H1 (cell line): ENCODE measurements at regions not wholly inside any gene's neighbourhood (a gene's known extent, or its start where the extent isn't known, plus 50 kb on each side); places are given as distances from the start of the nearest gene placed in this dataset.
"Not testable (repeated sequence)": the region's sequence is repeated elsewhere in the genome, so short reads cannot be mapped to it uniquely, and the experiment has no call there.

Experiments used
- CTCF ChIA-PET: fragments of 300-600 bp; sonication (Branson Sonifier 250); formaldehyde crosslinking; loops from one replicate; lab custom pipeline; 2021; ENCODE audit not compliant: partially characterized antibody; lab: Charles Lee
- POLR2A ChIA-PET: fragments of 300-600 bp; sonication (Branson Sonifier 250); formaldehyde crosslinking; loops from one replicate; lab custom pipeline; 2021; ENCODE audit warnings: inconsistent platforms; ENCODE audit not compliant: partially characterized antibody; lab: Charles Lee
- DNase-seq, 2 experiments: peaks; one replicate each; pipeline versions ENCODE4 v3.0.0 to v3.0.0-alpha.2; 2010 to 2022; ENCODE audit warnings: low spot score in 2 of 2, low read depth in 1 of 2, mixed read lengths in 1 of 2
- FAIRE-seq: peaks from 2 replicates; lab custom pipeline; 2011; peaks lifted over from hg19 to GRCh38; lab: Jason Lieb, UNC
- H2AFZ ChIP-seq: 2 replicates; pipeline ENCODE4 v1.8.1; 2012; ENCODE audit warnings: low read length, inconsistent platforms
- H2AK5ac ChIP-seq: 2 replicates; pipeline ENCODE4 v1.6.1; 2013; ENCODE audit warnings: low read depth, low read length
- H2BK120ac ChIP-seq: replicated peaks from 2 replicates; pipeline ENCODE3; 2013; ENCODE audit warnings: low read depth, low read length, inconsistent platforms
- H2BK12ac ChIP-seq: 2 replicates; pipeline ENCODE4 v1.6.1; 2013; ENCODE audit warnings: low read depth, low read length
- H2BK15ac ChIP-seq: 2 replicates; pipeline ENCODE4 v1.6.1; 2013; ENCODE audit warnings: low read length
- H2BK20ac ChIP-seq: 2 replicates; pipeline ENCODE4 v1.6.1; 2013; ENCODE audit warnings: low read length
- H2BK5ac ChIP-seq: 2 replicates; pipeline ENCODE4 v1.6.1; 2013; ENCODE audit warnings: low read depth, low read length
- H3K14ac ChIP-seq: 2 replicates; pipeline ENCODE4 v1.6.1; 2013; ENCODE audit warnings: inconsistent platforms; ENCODE audit not compliant: insufficient read length
- H3K18ac ChIP-seq: 2 replicates; pipeline ENCODE4 v1.6.1; 2013; ENCODE audit warnings: low read length; ENCODE audit errors: extremely low read depth
- H3K23ac ChIP-seq: 2 replicates; pipeline ENCODE4 v1.6.1; 2013; ENCODE audit warnings: inconsistent platforms; ENCODE audit not compliant: insufficient read length
- H3K23me2 ChIP-seq: 2 replicates; pipeline ENCODE4 v1.6.1; 2013; ENCODE audit warnings: low read depth, low read length
- H3K27ac ChIP-seq: 2 replicates; pipeline ENCODE4 v1.6.1; 2011; ENCODE audit warnings: low read depth, low read length, inconsistent platforms
- H3K27me3 ChIP-seq, 4 experiments: replicated peaks in 1 of 4; 1 replicate in 1 of 4; 2 replicates in 3 of 4; pipeline versions ENCODE4 v1.6.1 to v1.8.1; 2011 to 2013; ENCODE audit warnings: low read length in 3 of 4, mild to moderate bottlenecking in 3 of 4, inconsistent platforms in 2 of 4, mixed read lengths in 2 of 4, moderate library complexity in 1 of 4; ENCODE audit not compliant: control insufficient read depth in 3 of 4, insufficient read depth in 3 of 4; ENCODE audit errors: extremely low read depth in 1 of 4
- H3K36me3 ChIP-seq, 4 experiments: 2 replicates each; pipeline versions ENCODE4 v1.6.1 to v1.8.1; 2011 to 2013; ENCODE audit warnings: mild to moderate bottlenecking in 4 of 4, low read length in 3 of 4, moderate library complexity in 2 of 4, control low read depth in 1 of 4, inconsistent platforms in 1 of 4; ENCODE audit not compliant: insufficient read depth in 4 of 4, control insufficient read depth in 2 of 4
- H3K4ac ChIP-seq: replicated peaks from 2 replicates; pipeline ENCODE3; 2013; ENCODE audit warnings: low read length, low read depth, mixed read lengths, inconsistent platforms; ENCODE audit not compliant: insufficient read length
- H3K4me1 ChIP-seq, 4 experiments: replicated peaks in 1 of 4; 1 replicate in 1 of 4; 2 replicates in 3 of 4; pipeline versions ENCODE4 v1.6.1 to v1.8.1; 2011 to 2013; ENCODE audit warnings: low read length in 3 of 4, inconsistent platforms in 2 of 4, mixed read lengths in 1 of 4; ENCODE audit not compliant: insufficient read depth in 4 of 4, control insufficient read depth in 3 of 4
- H3K4me2 ChIP-seq, 2 experiments: 2 replicates each; pipeline versions ENCODE4 v1.6.1 to v1.8.1; 2011 to 2013; ENCODE audit warnings: low read depth in 2 of 2, low read length in 2 of 2, control low read depth in 1 of 2, inconsistent platforms in 1 of 2, mild to moderate bottlenecking in 1 of 2; ENCODE audit not compliant: insufficient read depth in 1 of 2
- H3K4me3 ChIP-seq, 4 experiments: fragments of 200-600, 300-600 bp in 1 of 4; sonication (generic), shearing (Covaris generic), sonication (Bioruptor Twin) in 1 of 4; 2 replicates each; pipeline versions ENCODE4 v1.5.1 to v1.8.1; 2011 to 2016; ENCODE audit warnings: low read length in 4 of 4, low read depth in 3 of 4, control low read depth in 2 of 4, inconsistent platforms in 2 of 4, mild to moderate bottlenecking in 2 of 4, mixed read lengths in 1 of 4, moderate library complexity in 1 of 4; ENCODE audit not compliant: insufficient read depth in 2 of 4; ENCODE audit errors: extremely low read depth in 1 of 4
- H3K56ac ChIP-seq: replicated peaks from 2 replicates; pipeline ENCODE3; 2013; ENCODE audit warnings: low read depth, mild to moderate bottlenecking, mixed read lengths, low read length, inconsistent platforms; ENCODE audit not compliant: insufficient read length
- H3K79me1 ChIP-seq: 2 replicates; pipeline ENCODE4 v1.6.1; 2013; ENCODE audit warnings: low read depth, low read length, control low read depth
- H3K79me2 ChIP-seq, 2 experiments: 2 replicates each; pipeline versions ENCODE4 v1.6.1 to v1.8.1; 2012 to 2013; ENCODE audit warnings: low read length in 2 of 2, mild to moderate bottlenecking in 2 of 2, inconsistent platforms in 1 of 2; ENCODE audit not compliant: insufficient read depth in 2 of 2, control insufficient read depth in 1 of 2
- H3K9ac ChIP-seq, 4 experiments: replicated peaks in 1 of 4; 1 replicate in 1 of 4; 2 replicates in 3 of 4; pipeline versions ENCODE4 v1.6.1 to v1.8.1; 2011 to 2013; ENCODE audit warnings: low read depth in 3 of 4, low read length in 3 of 4, control low read depth in 2 of 4, mild to moderate bottlenecking in 2 of 4, moderate library complexity in 2 of 4, inconsistent platforms in 1 of 4; ENCODE audit errors: extremely low read depth in 1 of 4
- H3K9me3 ChIP-seq, 2 experiments: 2 replicates each; pipeline versions ENCODE4 v1.6.1 to v1.8.1; 2012 to 2013; ENCODE audit warnings: mild to moderate bottlenecking in 2 of 2, moderate library complexity in 2 of 2, control low read depth in 1 of 2, inconsistent platforms in 1 of 2, low read depth in 1 of 2, low read length in 1 of 2, mixed read lengths in 1 of 2; ENCODE audit not compliant: insufficient read depth in 2 of 2
- H4K20me1 ChIP-seq, 2 experiments: replicated peaks in 1 of 2; 2 replicates each; pipeline versions ENCODE3 to v1.8.1; 2011 to 2013; ENCODE audit warnings: inconsistent platforms in 2 of 2, low read length in 2 of 2, mild to moderate bottlenecking in 1 of 2; ENCODE audit not compliant: insufficient read depth in 2 of 2, control insufficient read depth in 1 of 2
- H4K5ac ChIP-seq: 2 replicates; pipeline ENCODE4 v1.6.1; 2013; ENCODE audit warnings: low read length, low read depth, mixed read lengths, inconsistent platforms; ENCODE audit not compliant: insufficient read length
- H4K8ac ChIP-seq: 2 replicates; pipeline ENCODE4 v1.8.0; 2013; ENCODE audit warnings: mild to moderate bottlenecking, moderate library complexity, low read length, inconsistent platforms; ENCODE audit not compliant: insufficient read depth; ENCODE audit errors: extremely low read depth
- H4K91ac ChIP-seq: replicated peaks from 2 replicates; pipeline ENCODE3; 2013; ENCODE audit warnings: low read length, mixed read lengths, inconsistent platforms; ENCODE audit not compliant: insufficient read length
- WGBS, 2 experiments: shearing (Covaris generic) in 1 of 2; methylation state at CpG; one replicate each; pipeline versions ENCODE4 v1.1.6 to v1.1.7; 2013 to 2015; ENCODE audit warnings: low lambda C conversion rate in 2 of 2, mixed read lengths in 2 of 2, inconsistent platforms in 1 of 2, low coverage in 1 of 2, missing lambda C conversion rate in 1 of 2; ENCODE audit not compliant: insufficient replicate concordance in 2 of 2, insufficient coverage in 1 of 2, insufficient read length in 1 of 2; ENCODE audit errors: extremely low coverage in 1 of 2, missing lambda C conversion rate in 1 of 2; 5-methylcytosine and 5-hydroxymethylcytosine counted together

DNA sequence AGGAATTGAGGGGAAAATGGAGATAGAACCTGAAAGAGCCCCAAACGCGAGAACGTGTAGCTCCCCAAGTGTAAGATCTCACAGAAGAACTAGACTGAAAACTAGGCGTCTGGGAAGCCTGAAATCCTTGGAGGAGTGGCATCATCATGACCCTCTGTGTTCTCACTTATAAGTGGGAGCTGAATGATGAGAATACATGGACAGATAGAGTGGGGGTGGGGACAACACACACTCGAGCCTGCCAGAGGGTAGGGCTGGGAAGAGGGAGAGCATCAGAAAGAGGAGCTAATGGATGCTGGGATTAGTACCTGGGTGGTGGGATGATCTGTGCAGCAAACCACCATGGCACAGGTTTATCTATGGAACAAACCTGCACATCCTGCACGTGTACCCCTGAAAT is 258.7 kb upstream of the NOTCH2NLA start:
- H3K9me3 ChIP-seq, FAIRE-seq, DNase-seq, H4K20me1 ChIP-seq, H3K79me2 ChIP-seq, POLR2A ChIA-PET, H4K91ac ChIP-seq, H3K4ac ChIP-seq, H3K27ac ChIP-seq, H3K14ac ChIP-seq, H3K36me3 ChIP-seq, H3K27me3 ChIP-seq, H3K9ac ChIP-seq, H3K23ac ChIP-seq, H2AFZ ChIP-seq, H3K4me1 ChIP-seq, H2BK5ac ChIP-seq, H2BK120ac ChIP-seq, H2BK20ac ChIP-seq, H2BK15ac ChIP-seq, H4K5ac ChIP-seq, H4K8ac ChIP-seq, H3K4me2 ChIP-seq, H3K4me3 ChIP-seq, H3K56ac ChIP-seq, CTCF ChIA-PET, H3K23me2 ChIP-seq, H2AK5ac ChIP-seq, H3K18ac ChIP-seq, H3K79me1 ChIP-seq, H2BK12ac ChIP-seq: not testable (repeated sequence)
- no CpG with 5 or more reads among the region's 6 CpGs for WGBS, 2 experiments

DNA sequence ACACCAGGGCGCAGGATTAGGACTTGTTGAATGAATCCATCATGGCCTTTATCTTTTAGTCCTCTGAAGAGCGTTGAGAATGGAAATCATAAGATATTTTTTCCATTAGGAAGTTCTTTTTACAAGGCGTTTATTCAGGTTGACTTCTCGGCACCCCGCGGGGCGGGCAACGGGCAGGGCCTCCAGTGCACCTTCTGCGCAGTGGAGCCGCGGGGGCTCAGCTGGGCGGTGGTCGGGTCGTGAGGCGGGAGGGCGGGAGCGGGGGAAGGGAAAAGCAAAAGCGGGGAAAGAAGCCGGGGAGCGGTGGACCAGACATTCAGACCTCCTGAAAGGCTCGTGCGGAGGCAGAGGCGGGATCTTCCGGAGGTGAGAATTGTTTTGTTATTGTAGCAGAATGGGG is 258.3 kb upstream of the NOTCH2NLA start:
- H3K79me2 ChIP-seq, H2BK5ac ChIP-seq, H3K36me3 ChIP-seq, H2AK5ac ChIP-seq, H4K5ac ChIP-seq, H2BK15ac ChIP-seq, FAIRE-seq, POLR2A ChIA-PET, H3K79me1 ChIP-seq, H3K9ac ChIP-seq, H3K23ac ChIP-seq, H3K4me1 ChIP-seq, H4K20me1 ChIP-seq, H3K14ac ChIP-seq, H2BK12ac ChIP-seq, H2AFZ ChIP-seq, H3K9me3 ChIP-seq, DNase-seq, H3K4ac ChIP-seq, CTCF ChIA-PET, H4K8ac ChIP-seq, H3K4me3 ChIP-seq, H3K27ac ChIP-seq, H2BK20ac ChIP-seq, H3K4me2 ChIP-seq, H4K91ac ChIP-seq, H2BK120ac ChIP-seq, H3K23me2 ChIP-seq, H3K27me3 ChIP-seq, H3K18ac ChIP-seq, H3K56ac ChIP-seq: not testable (repeated sequence)
- no CpG with 5 or more reads among the region's 24 CpGs for WGBS, 2 experiments
